ENCODE measurements at regions not wholly inside any gene's neighbourhood (a gene's known extent, or its start where the extent isn't known, plus 50 kb on each side); places are given as distances from the start of the nearest gene placed in this dataset.
"Not testable (repeated sequence)": the region's sequence is repeated elsewhere in the genome, so short reads cannot be mapped to it uniquely, and the experiment has no call there.

DNA sequence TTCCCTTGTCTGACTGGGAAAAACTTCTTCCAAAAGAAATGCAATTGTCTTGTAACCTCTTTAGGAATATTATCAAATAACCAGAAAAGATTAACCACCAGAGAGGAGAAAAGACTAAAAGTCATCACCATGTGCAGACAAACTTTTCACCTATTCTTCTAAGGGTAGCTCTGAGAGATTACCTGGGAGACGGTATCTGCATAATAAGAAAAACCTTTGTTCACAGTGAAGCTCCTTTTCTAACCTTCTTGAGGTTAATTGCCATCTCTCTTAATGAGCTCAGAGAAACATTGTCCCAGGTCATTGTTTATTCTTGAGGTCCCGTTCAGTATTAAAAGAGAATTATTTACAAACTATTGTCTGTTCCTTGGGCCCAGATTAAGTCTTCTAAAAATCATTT lies 1091.2 kb upstream of the LRRTM1 start:
- Histone ChIP-seq H3K36me3 (ENCODE audit: low read depth, low read length) (no peaks in the 10 kb centered on the region), H3K27ac (ENCODE audit: low read length) (no peak overlapping the region), H4K20me1 (ENCODE audit: low read length) (no peaks in the 10 kb centered on the region), H3K4me3 (ENCODE audit: low read length) (no peak overlapping the region), H3K9ac (ENCODE audit: low read length) (no peak overlapping the region), H3K4me2 (ENCODE audit: low read length) (no peak overlapping the region), H3F3A (ENCODE audit: low read length, unreplicated experiment) (no peaks in the 10 kb centered on the region), H3K27me3 (ENCODE audit: low read length) (no peaks in the 10 kb centered on the region), H2AFZ (ENCODE audit: low read length) (no peak overlapping the region), H3K79me2 (ENCODE audit: low read length) (no peaks in the 10 kb centered on the region), H3K9me2 (replicated peaks; ENCODE audit: low read length) (no peaks in the 10 kb centered on the region), H3K4me1 (ENCODE audit: insufficient read depth, low read length) (no peaks in the 10 kb centered on the region), H3K9me3 (ENCODE audit: low read length) (no peaks in the 10 kb centered on the region)
- ATAC-seq: no peak
- intact Hi-C loops (cut with micrococcal nuclease): no loop called here
- ChIA-PET CTCF (no interaction called here), POLR2A (ENCODE audit: unreplicated experiment) (no interaction called here)
- no peak for DNase-seq
- no TSS peak for BruUV-seq (replicated peaks)
- TF ChIP-seq EZH2 (IDR thresholded peaks at IDR 0.05; ENCODE audit: low read length, unreplicated experiment) (no peak), EZH2phosphoT487 (IDR thresholded peaks at IDR 0.05; ENCODE audit: borderline replicate concordance, low read length) (no peak)
- TF ChIP-seq, protein P1, sequence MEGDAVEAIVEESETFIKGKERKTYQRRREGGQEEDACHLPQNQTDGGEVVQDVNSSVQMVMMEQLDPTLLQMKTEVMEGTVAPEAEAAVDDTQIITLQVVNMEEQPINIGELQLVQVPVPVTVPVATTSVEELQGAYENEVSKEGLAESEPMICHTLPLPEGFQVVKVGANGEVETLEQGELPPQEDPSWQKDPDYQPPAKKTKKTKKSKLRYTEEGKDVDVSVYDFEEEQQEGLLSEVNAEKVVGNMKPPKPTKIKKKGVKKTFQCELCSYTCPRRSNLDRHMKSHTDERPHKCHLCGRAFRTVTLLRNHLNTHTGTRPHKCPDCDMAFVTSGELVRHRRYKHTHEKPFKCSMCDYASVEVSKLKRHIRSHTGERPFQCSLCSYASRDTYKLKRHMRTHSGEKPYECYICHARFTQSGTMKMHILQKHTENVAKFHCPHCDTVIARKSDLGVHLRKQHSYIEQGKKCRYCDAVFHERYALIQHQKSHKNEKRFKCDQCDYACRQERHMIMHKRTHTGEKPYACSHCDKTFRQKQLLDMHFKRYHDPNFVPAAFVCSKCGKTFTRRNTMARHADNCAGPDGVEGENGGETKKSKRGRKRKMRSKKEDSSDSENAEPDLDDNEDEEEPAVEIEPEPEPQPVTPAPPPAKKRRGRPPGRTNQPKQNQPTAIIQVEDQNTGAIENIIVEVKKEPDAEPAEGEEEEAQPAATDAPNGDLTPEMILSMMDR (conservative IDR thresholded peaks at IDR 0.05; ENCODE audit: low read depth, low read length): no peak

GRCh38 chr2:81389203-81389602 lies 1084.7 kb upstream of the LRRTM1 start:
- intact Hi-C loops (cut with micrococcal nuclease): no loop called here
- no peak overlapping the region for H3K27ac ChIP-seq (ENCODE audit: low read length)
- H3K9me3 ChIP-seq (ENCODE audit: low read length): peaks cover 8% of the 10 kb centered on the region; the same call in 1 of the 2 replicates
- DNase-seq (peak; percentile 31), ATAC-seq (no peak)
- H3K36me3 ChIP-seq (ENCODE audit: low read depth, low read length): no peaks in the 10 kb centered on the region
- no peak overlapping the region for H2AFZ ChIP-seq (ENCODE audit: low read length)
- CTCF ChIA-PET: no interaction called here
- H3K9ac ChIP-seq (ENCODE audit: low read length): no peak overlapping the region
- no peaks in the 10 kb centered on the region for H3F3A ChIP-seq (ENCODE audit: low read length, unreplicated experiment)
- no peak overlapping the region for H3K4me3 ChIP-seq (ENCODE audit: low read length)
- no peaks in the 10 kb centered on the region for H3K4me1 ChIP-seq (ENCODE audit: insufficient read depth, low read length)
- POLR2A ChIA-PET (ENCODE audit: unreplicated experiment): no interaction called here
- TF ChIP-seq, protein P1 (conservative IDR thresholded peaks at IDR 0.05; ENCODE audit: low read depth, low read length): peak; percentile 61
- TF ChIP-seq EZH2 (IDR thresholded peaks at IDR 0.05; ENCODE audit: low read length, unreplicated experiment): no peak
- no peaks in the 10 kb centered on the region for H3K27me3 ChIP-seq (ENCODE audit: low read length)
- H3K4me2 ChIP-seq (ENCODE audit: low read length): no peak overlapping the region
- H4K20me1 ChIP-seq (ENCODE audit: low read length): no peaks in the 10 kb centered on the region
- no TSS peak for BruUV-seq (replicated peaks)
- no peaks in the 10 kb centered on the region for H3K79me2 ChIP-seq (ENCODE audit: low read length)
- no peaks in the 10 kb centered on the region for H3K9me2 ChIP-seq (replicated peaks; ENCODE audit: low read length)

DNA sequence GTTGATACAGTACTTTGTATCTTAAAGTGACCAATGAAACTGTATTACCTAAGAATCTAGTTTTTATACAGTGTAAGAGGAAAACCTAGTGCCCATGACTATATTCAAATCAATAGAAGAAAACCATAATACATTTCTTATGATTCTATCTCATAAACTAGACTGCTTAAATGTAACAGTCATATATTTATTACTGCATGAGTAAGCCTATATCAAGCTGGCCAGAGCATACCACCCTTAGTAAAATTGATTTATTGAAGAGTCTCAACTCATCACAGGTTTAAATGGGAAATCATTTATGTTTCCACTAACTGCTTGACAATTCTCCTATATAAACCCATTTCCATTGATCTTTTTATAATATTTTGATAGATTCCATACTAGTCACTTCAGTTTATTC lies 1059.2 kb upstream of the LRRTM1 start:
- ChIA-PET POLR2A (ENCODE audit: unreplicated experiment) (no interaction called here), CTCF (no interaction called here)
- Histone ChIP-seq H3K27me3 (ENCODE audit: low read length) (no peaks in the 10 kb centered on the region), H3K9ac (ENCODE audit: low read length) (no peak overlapping the region), H3K4me1 (ENCODE audit: insufficient read depth, low read length) (no peaks in the 10 kb centered on the region), H3K36me3 (ENCODE audit: low read depth, low read length) (no peaks in the 10 kb centered on the region), H3K9me2 (replicated peaks; ENCODE audit: low read length) (no peaks in the 10 kb centered on the region), H3K79me2 (ENCODE audit: low read length) (no peaks in the 10 kb centered on the region), H3K4me2 (ENCODE audit: low read length) (no peak overlapping the region), H4K20me1 (ENCODE audit: low read length) (no peaks in the 10 kb centered on the region), H3K9me3 (ENCODE audit: low read length) (no peaks in the 10 kb centered on the region), H2AFZ (ENCODE audit: low read length) (no peak overlapping the region), H3K27ac (ENCODE audit: low read length) (no peak overlapping the region), H3F3A (ENCODE audit: low read length, unreplicated experiment) (no peaks in the 10 kb centered on the region), H3K4me3 (ENCODE audit: low read length) (no peak overlapping the region)
- intact Hi-C loops (cut with micrococcal nuclease): loop anchor here (2.0 to 10.0 kb wide), 2 partner anchors 119 to 267 kb away; no protein-coding TSS in a partner anchor
- ATAC-seq: peak; percentile 86
- peak; percentile 27 for DNase-seq
- TF ChIP-seq EZH2phosphoT487 (IDR thresholded peaks at IDR 0.05; ENCODE audit: borderline replicate concordance, low read length) (no peak), EZH2 (IDR thresholded peaks at IDR 0.05; ENCODE audit: low read length, unreplicated experiment) (no peak)
- TF ChIP-seq, protein P1 (conservative IDR thresholded peaks at IDR 0.05; ENCODE audit: low read depth, low read length): no peak
- BruUV-seq (replicated peaks): no TSS peak

GRCh38 chr2:81362468-81362867 lies 1057.9 kb upstream of the LRRTM1 start:
- ATAC-seq; POLR2A ChIA-PET (ENCODE audit: unreplicated experiment); H3K4me2 ChIP-seq (ENCODE audit: low read length); H3K9ac ChIP-seq (ENCODE audit: low read length); H3K27ac ChIP-seq (ENCODE audit: low read length); H3K9me2 ChIP-seq (replicated peaks; ENCODE audit: low read length); H3F3A ChIP-seq (ENCODE audit: low read length, unreplicated experiment); BruUV-seq (replicated peaks); H3K79me2 ChIP-seq (ENCODE audit: low read length); H3K4me1 ChIP-seq (ENCODE audit: insufficient read depth, low read length); H3K27me3 ChIP-seq (ENCODE audit: low read length); H4K20me1 ChIP-seq (ENCODE audit: low read length); H3K36me3 ChIP-seq (ENCODE audit: low read depth, low read length); H2AFZ ChIP-seq (ENCODE audit: low read length); H3K9me3 ChIP-seq (ENCODE audit: low read length); H3K4me3 ChIP-seq (ENCODE audit: low read length); DNase-seq; CTCF ChIA-PET: not testable (repeated sequence)
- intact Hi-C loops (cut with micrococcal nuclease): loop anchor here (10.0 kb wide), 1 partner anchor 118 kb away; no protein-coding TSS in a partner anchor
